ENCODE measurements at regions not wholly inside any gene's neighbourhood (a gene's known extent, or its start where the extent isn't known, plus 50 kb on each side); places are given as distances from the start of the nearest gene placed in this dataset.

- DNase-seq (ENCODE audit: low read depth), result no peak
Measured at GRCh38 chr13:72527333-72527732, 200.1 kb downstream of the MZT1 start.

- no peak for DNase-seq (ENCODE audit: low read depth)
Measured at GRCh38 chr13:72523593-72523992, 203.8 kb downstream of the MZT1 start.

GRCh38 chr13:72523049-72523448 lies 204.4 kb downstream of the MZT1 start:
- no peak for DNase-seq (ENCODE audit: low read depth)

GRCh38 chr13:72521940-72522661 lies 205.3 kb downstream of the MZT1 start:
- DNase-seq (ENCODE audit: low read depth), result no peak

GRCh38 chr13:72514146-72514545 lies 213.3 kb downstream of the MZT1 start:
- no peak for DNase-seq (ENCODE audit: low read depth)

GRCh38 chr13:72508392-72508791 lies 219.0 kb downstream of the MZT1 start:
- no peak for DNase-seq (ENCODE audit: low read depth)

GRCh38 chr13:72507416-72508199 lies 219.8 kb downstream of the MZT1 start:
- no peak for DNase-seq (ENCODE audit: low read depth)

GRCh38 chr13:72506706-72507105 lies 220.7 kb downstream of the MZT1 start:
- DNase-seq (ENCODE audit: low read depth), result no peak

- DNase-seq (ENCODE audit: low read depth), result no peak
Measured at GRCh38 chr13:72505376-72505775, 222.1 kb downstream of the MZT1 start.

- no peak for DNase-seq (ENCODE audit: low read depth)
Measured at GRCh38 chr13:72504131-72504841, 223.1 kb downstream of the MZT1 start.

GRCh38 chr13:72500851-72501250 lies 226.6 kb downstream of the MZT1 start:
- no peak for DNase-seq (ENCODE audit: low read depth)

- DNase-seq (ENCODE audit: low read depth), result no peak
Measured at GRCh38 chr13:72495681-72496080, 231.7 kb downstream of the MZT1 start.

GRCh38 chr13:72489751-72490150 lies 237.7 kb downstream of the MZT1 start:
- no peak for DNase-seq (ENCODE audit: low read depth)

GRCh38 chr13:72473321-72473720 lies 254.1 kb downstream of the MZT1 start:
- DNase-seq (ENCODE audit: low read depth), result no peak

GRCh38 chr13:72469906-72470305 lies 257.5 kb downstream of the MZT1 start:
- no peak for DNase-seq (ENCODE audit: low read depth)

- DNase-seq (ENCODE audit: low read depth), result peak; percentile 20
Measured at GRCh38 chr13:72463561-72463960, 263.9 kb downstream of the MZT1 start.

GRCh38 chr13:72462726-72463125 lies 264.7 kb downstream of the MZT1 start:
- DNase-seq (ENCODE audit: low read depth), result no peak

GRCh38 chr13:72462166-72462565 lies 265.3 kb downstream of the MZT1 start:
- no peak for DNase-seq (ENCODE audit: low read depth)

- peak; percentile 9 for DNase-seq (ENCODE audit: low read depth)
Measured at GRCh38 chr13:72458701-72459100, 268.7 kb downstream of the MZT1 start.

- DNase-seq (ENCODE audit: low read depth), result no peak
Measured at GRCh38 chr13:72457151-72457550, 270.3 kb downstream of the MZT1 start.

GRCh38 chr13:72456486-72456885 lies 270.9 kb downstream of the MZT1 start:
- DNase-seq (ENCODE audit: low read depth), result no peak

GRCh38 chr13:72453161-72453560 lies 274.3 kb downstream of the MZT1 start:
- no peak for DNase-seq (ENCODE audit: low read depth)

- DNase-seq (ENCODE audit: low read depth), result no peak
Measured at GRCh38 chr13:72448082-72448481, 279.3 kb downstream of the MZT1 start.

Data from stromal cell of bone marrow (primary cell).